HG03025 (cell line): ENCODE measurements at regions not wholly inside any gene's neighbourhood (a gene's known extent, or its start where the extent isn't known, plus 50 kb on each side); places are given as distances from the start of the nearest gene placed in this dataset.
"Not testable (repeated sequence)": the region's sequence is repeated elsewhere in the genome, so short reads cannot be mapped to it uniquely, and the experiment has no call there.

Experiments
- ATAC-seq: cut with Tn5 transposase; IDR thresholded peaks from one replicate; pipeline ENCODE4 v1.9.1; 2021; ENCODE audit warnings: mild to moderate bottlenecking, moderate library complexity; ENCODE audit not compliant: unreplicated experiment, low FRiP score

DNA sequence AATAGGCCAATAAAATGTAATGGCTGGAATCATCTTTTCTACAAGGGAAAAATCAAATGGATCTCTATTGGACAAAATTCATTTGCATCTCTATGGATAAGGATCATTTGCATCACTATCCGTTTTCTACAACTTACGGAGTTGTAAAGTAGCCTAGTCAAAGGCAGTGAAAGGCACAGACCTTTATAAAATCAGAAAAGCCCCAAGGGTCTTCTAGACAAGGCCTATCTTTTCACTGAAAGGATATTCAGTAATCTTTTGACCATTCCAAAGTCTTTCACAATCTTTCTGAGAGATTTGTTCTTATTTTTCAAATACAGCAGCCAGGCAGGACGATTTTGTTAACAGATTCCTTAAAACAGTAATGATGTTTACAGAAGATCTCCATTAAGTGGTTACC, 119.5 kb upstream of the JADE1 start:
- ATAC-seq, result no peak

DNA sequence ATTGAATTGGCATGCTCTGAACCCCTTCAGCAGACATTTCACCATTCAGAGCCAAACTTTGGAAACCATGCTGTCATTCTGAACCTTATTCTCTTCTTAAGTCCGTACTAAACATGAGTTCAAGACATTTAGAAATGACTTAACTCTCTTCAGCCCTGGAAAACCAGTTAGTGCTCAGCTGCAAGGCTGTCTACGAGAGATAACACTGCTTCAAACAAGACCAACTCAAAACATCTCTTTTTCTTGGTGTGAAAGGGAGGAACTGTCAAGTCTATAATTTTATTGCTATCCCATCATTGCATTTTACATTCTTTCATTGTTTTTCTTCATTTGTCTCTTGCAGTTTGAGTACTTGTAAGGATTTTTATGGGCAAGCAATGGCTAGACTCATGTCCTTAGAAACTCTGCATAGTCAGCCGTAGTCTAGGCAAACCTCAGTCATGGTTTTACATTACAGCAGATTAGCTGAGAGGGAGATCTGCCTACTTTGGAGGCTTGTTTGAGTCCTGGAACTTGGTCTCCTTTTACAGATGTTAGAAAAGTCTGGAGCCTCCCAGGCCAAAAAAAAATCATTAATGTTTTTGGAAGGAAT, 120.6 kb upstream of the JADE1 start:
- no peak for ATAC-seq

DNA sequence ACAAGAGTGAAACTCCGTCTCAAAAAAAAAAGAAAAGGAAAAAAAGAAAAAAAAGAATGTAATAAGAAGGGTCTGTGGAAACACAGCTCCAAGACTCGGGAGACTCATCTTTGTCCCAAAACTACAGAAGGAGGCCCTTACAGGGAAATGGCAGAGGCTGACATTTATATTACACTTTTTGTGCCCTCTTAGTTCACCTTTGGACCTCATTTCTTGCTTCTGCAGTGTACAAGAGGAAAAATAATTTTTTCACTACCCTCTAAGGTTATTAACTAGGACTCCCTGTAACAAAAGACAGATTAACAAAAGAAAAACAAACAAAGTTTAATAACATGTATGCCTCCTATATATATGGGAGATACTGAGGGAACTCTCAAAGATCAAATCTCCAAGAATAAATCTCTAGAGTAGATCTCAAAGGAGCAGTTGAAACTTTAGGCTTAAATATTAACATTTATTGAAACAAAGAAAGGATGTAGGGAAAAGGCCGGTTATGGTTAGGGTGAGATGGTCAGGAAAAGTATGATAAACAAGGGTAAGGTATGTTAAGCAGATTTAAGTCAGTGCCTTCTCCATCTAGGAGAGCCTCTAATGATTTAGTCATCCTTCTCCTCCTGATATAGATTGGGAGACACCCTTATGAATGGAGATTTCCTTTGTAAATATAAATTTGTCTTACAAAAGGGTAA, 121.3 kb upstream of the JADE1 start:
- ATAC-seq, result no peak

DNA sequence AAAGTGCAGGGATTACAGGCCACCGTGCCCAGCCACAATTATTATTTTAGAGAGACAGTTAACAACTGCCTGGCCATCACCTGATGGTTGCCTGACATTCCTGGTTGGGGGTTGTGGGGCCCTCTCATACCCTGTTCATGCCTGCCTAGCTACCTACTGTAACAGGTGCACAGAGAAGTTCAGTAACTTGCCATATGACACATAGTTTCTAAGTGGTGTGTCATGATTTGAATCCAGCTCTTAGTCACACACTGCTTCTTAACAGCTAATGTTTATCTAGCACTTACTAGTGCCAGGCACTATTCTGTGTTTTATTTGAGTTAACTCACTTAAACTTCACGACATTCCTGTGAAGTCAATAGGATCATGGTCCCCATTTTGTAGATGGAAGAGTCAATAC, 122.7 kb upstream of the JADE1 start:
- no peak for ATAC-seq

DNA sequence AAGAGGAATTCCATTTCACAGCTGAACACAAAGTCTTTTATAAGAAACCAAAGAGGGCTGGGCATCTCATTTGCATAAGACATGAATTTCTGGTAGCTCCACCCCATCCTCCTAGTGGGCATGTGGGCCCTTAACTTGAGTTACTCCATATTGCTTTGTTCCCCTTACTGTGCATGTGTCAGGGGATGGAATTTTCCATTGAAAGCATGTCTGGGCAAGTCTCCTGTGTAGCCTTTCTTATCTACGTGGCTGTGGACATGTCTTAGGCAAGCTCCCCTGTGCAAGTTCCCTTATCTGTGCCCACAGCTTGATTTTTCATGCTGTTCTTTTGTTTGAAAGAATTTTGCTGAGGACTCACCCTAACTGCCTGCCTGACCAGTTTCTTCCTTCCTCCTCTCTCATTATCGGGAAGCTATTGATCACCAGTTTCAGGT, 123.5 kb upstream of the JADE1 start:
- ATAC-seq, result no peak

DNA sequence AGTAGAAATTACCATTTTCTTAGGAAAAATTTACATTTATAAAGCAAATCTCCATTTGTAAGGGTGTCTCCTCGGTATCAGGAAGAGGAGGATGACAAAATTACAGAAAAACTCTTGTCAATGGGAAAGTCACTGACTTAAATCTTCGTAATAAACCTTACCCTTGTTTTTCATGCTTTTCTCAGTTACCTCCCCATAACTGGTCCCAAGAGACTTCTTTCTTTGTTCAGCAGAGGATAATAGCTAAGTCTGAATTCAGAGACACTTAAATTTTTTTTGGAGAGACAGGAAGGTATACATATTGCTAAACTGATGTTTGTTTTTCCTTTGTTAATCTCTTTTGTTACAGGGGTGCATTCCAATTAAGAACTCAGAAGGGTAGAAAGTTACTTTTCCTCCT, 125.5 kb upstream of the JADE1 start:
- no peak for ATAC-seq

DNA sequence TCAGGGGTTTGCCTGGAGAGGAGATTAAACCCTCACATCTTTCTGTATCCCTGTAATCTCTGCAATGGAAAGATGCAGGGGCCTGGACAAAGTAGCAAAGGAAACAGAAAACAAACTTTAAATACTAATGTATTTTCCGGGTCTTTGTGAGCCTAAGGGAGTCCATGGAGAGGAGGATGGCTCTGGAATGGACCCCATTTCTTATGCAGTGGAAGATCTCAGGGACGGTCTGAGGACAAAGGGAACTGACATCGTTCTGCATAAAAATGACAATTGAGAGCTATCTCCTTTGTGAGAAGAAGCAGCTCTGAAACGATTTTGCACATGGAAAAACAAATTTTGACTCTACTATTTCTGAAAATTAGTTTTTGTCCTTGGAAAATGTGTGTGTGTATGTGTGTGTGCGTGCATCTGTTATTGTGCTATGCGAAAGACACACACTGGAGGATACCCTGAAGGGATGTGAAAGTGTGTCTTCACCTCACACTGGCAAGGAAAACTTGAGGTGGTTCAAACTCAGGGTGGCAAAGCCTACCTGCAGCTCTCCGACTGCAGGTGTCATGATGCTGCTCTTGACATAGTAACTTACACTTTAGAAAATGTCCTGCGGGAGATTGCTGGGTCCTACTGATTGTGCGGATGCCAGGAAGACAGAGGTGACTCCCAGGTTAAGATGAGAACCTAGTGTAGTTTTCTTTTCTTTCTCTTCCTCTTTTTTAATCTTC, 126.4 kb upstream of the JADE1 start:
- no peak for ATAC-seq

DNA sequence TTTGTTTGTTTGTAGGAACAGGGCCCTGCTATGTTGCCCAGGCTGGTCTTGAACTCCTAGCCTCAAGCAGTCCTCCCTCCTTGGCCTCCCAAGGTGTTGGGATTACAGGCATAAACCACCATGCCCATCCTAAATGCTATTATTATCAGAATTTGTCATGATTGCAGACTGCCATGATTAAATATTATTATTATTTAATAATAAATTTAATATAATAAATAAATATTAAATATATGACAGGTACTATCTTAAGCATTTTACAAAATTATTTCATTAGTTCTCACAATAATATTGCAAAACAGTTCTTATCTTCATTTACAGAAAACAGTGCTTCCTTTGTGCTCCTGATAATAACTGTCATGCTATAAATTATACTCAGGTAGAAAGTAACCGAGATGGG, 133.4 kb upstream of the JADE1 start:
- no peak for ATAC-seq

DNA sequence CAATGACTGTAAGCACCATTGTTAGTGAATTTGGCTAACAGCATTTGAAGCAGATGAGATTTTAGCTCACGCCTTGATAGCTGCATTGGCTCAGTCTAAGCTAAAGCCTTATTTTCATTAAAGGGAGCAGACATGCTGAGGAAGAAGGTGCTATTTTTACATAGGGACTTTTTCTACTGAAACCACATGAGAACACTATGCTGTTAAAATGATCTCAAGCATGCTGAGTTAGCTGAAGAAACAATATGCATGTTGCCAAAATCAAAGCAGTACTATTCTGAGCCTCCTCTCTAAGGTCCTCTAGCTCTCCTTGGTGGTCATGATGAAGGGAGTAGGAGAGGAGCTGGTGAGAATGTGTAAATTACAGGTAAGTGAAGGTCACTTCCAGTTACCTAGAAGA, 134.4 kb upstream of the JADE1 start:
- peak; percentile 91 for ATAC-seq

DNA sequence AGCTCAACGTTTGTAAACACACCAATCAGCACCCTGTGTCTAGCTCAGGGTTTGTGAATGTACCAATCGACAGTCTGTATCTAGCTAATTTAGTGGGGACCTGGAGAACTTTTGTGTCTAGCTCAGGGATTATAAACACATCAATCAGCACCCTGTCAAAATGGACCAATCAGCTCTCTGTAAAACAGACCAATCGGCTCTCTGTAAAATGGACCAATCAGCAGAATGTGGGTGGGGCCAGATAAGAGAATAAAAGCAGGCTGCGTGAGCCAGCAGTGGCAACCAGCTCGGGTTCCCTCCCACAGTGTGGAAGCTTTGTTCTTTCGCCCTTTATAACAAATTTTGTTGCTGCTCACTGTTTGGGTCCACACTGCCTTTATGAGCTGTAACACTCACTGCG, 136.3 kb upstream of the JADE1 start:
- ATAC-seq, result not testable (repeated sequence)

DNA sequence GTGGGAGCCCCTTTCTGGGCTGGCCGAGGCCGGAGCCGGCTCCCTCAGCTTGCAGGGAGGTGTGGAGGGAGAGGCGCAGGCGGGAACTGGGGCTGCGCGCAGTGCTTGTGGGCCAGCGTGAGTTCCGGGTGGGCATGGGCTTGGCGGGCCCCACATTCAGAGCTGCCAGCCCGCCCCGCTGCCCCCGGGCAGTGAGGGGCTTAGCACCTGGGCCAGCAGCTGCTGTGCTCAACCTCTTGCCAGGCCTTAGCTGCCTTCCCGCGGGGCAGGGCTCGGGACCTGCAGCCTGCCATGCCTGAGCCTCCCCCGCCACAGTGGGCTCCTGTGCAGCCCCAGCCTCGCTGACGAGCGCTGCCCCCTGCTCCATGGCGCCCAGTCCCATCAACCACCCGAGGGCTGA, 136.9 kb upstream of the JADE1 start:
- ATAC-seq, result not testable (repeated sequence)

DNA sequence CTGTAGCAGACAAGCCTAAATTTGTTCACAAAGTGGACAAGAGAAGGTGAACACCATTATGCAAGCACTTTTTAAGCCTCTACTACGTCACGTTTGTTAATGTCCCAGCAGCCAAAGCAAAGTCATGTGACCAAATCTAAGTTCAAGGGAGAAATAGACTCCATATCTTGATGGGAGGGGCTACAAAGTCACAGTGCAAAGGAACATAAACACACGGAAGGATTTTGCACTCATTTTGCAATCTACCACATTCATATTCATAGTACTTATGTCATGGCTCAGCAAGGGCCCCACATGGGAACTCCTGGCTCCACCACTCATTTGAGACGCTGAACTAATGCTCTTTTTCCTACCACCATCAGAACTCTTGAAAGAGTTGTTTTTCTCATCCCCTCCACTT, 139.0 kb upstream of the JADE1 start:
- ATAC-seq, result no peak

DNA sequence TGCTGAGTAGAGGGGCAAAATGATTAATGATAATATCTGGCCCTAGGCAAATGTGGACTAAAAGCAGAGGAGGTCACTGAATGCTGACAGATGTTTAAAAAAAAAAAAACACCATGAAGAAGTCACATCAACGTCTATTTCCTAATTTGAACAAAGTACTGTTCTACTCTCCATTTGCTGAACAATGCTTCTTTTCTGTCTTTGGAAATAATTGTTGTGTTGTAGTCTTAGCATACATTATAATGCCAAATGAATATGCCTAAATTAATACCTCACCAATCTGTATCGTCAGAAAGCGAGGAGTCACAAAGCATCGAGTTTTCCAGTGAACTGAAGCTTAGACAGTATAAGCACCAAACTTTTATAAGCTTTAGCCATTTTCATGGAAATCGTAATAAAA, 140.9 kb upstream of the JADE1 start:
- no peak for ATAC-seq

DNA sequence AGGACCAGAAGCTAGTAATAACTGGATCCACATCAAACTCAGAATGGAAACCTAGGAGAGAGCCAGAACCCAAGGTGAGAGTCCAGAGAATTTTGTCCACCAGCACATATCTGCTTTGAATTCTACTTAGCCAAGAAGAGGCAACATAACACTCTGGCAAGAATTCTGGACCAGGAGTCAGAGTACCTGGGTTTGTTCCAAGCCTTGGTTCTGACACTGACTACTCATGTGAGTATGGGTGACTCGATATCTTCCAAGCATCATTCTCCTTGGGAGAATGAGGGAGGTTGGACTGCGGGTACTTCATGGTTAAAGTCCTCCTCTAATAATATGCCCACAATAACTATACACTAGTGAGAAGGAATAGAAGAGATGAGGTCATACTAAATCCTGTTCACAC, 144.0 kb upstream of the JADE1 start:
- no peak for ATAC-seq

DNA sequence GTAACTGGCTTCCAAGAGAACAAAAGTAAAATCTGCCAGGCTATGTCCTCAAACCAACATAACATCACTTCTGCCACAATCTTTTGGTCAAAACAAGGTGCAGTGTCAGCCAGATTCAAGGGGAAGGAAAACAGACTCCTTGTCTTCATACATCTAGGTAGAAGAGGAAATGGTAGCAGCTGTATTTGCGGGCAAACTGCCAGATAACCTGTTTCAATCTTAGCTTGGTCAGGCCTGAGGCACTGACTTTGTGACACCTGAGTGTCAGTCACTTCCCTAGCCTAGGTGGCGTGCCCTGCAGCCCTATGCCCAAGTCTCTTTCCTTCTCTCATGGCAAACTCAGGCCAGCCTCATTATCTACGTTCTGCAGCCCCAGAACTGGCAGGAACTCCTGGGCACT, 146.2 kb upstream of the JADE1 start:
- peak; percentile 69 for ATAC-seq

DNA sequence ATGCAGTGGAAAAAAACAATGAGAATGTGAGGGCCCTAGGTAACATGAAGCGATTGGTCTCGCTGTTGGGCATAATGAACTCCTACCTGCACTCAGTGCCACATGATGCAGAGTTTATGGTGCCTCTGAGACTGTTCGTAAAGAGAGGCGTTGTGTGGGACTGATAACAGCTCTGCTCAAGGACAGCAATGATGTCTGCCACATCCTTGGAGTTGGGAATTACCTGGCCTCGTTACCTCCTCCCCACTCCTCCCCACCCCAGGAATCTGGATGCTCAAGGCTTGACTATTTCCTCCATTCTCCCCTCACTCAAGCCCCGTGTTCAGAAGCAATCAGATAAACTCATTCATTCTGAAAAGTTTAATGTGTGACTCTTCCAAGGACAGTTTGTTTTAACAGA, 148.0 kb upstream of the JADE1 start:
- no peak for ATAC-seq

DNA sequence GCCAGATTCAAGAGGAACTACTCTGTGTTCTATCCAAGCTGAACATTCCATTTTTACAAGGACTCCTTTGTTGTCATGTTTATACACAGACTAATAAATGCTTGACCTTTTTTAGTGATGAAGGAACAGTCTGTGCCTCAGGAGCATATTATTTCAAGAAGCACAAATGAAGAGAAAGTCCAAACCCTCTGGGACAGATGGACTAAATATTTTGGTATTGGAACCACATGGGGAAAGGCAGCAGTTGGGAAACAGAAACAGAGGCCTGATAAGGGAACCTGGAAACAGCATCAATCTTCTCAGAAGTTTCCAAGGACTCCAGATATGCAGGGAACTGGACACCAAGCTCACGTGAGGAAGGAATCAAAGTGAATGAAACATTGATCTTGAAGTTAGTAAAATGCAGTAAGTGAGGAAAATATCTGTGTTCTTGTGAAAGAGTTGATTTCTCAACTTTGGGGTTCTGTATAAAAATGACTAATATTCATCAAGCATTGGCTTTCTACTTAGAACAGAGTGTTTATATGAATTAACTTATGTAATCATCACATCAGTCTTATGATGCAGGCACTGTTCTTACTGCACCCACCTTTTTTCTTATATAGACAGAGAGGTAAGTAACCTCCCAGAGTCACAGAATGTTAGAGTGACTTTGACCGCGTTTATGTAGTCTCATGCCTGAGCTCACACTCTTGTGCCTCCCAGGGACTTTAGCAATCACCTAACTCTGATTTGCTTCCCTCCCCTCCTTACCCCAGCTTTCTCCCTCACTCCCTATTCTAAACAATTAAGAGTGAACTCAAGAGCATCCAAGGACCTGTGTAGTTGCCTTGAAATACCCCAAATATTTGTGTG, 148.9 kb upstream of the JADE1 start:
- ATAC-seq, result no peak

DNA sequence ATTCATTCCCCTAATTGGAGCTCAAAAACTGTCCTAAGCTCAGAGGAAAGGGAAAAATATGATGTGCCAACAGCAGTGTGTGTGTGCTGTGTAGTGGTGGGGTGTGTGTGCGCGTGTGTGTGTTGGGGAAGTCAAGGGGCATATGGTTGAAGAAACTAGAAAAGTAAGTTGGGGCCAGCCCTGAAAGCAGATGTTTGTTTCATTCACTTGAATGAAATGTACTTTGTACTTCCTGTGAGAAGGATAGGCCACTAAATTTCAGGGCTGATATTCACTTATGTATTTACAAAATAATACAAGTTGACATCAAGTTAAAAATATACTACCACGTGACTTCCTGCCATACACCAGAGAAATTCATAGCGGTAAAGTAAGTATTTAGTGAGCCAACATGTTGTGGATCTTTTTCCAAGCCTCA, 151.3 kb upstream of the JADE1 start:
- ATAC-seq, result no peak

DNA sequence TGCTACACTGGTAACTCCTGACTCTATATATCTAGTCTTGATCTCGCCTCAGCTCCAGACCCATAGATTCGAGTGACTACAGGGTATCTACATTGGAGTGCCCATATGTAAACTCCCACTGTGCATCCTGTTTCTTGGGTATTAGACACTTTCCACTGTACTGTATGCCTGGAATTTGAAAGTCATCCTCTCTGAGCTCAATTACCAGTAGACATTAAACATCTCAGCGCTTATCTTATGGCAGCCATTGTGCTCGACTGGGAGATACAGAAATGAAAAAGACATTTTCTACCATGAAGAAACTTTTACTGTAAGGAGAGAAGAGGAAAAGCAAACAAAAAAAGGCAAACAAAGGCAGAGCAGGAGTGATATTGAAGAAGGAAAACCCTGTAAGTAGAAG, 151.9 kb upstream of the JADE1 start:
- no peak for ATAC-seq

DNA sequence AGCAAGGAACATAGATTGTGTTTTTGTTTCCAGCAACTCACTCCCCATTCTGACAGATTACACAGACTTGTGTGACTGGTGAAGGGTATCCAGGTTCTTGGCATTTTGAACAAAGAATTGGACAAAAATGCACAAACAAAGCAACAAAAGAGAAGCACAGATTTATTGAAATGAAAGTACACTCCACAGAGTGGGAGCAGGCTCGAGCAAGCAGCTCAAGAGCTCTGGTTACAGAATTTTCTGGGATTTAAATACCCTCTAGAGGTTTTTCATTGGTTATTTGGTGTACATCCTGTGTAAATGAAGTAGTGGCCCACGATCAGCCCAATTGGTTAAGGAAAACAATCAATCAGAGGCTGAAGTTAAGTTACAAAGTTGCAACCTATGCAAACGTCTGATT, 155.0 kb upstream of the JADE1 start:
- no peak for ATAC-seq
